ENCODE measurements at regions not wholly inside any gene's neighbourhood (a gene's known extent, or its start where the extent isn't known, plus 50 kb on each side); places are given as distances from the start of the nearest gene placed in this dataset.

DNA sequence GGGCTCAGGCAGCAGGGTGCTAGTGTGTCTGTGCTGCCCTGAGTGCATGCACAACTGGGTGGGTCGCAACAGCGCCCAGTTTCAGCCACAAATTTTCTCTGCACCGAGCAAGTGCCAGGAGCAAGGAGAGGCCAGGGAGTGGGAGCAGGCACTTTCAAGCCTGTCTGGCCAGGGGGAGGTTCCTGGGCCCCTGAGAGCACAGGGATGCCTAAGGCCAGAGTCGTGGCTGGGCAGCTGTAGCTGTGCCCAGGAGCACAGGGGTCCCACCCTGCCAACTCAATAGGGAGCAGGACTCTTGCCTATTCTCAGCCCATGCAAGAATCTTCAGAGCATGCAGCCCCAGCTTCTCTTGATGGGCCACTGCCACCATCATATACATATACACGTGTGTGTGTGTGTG lies 1577.4 kb downstream of the KCNT2 start:
- TF ChIP-seq, protein P1, sequence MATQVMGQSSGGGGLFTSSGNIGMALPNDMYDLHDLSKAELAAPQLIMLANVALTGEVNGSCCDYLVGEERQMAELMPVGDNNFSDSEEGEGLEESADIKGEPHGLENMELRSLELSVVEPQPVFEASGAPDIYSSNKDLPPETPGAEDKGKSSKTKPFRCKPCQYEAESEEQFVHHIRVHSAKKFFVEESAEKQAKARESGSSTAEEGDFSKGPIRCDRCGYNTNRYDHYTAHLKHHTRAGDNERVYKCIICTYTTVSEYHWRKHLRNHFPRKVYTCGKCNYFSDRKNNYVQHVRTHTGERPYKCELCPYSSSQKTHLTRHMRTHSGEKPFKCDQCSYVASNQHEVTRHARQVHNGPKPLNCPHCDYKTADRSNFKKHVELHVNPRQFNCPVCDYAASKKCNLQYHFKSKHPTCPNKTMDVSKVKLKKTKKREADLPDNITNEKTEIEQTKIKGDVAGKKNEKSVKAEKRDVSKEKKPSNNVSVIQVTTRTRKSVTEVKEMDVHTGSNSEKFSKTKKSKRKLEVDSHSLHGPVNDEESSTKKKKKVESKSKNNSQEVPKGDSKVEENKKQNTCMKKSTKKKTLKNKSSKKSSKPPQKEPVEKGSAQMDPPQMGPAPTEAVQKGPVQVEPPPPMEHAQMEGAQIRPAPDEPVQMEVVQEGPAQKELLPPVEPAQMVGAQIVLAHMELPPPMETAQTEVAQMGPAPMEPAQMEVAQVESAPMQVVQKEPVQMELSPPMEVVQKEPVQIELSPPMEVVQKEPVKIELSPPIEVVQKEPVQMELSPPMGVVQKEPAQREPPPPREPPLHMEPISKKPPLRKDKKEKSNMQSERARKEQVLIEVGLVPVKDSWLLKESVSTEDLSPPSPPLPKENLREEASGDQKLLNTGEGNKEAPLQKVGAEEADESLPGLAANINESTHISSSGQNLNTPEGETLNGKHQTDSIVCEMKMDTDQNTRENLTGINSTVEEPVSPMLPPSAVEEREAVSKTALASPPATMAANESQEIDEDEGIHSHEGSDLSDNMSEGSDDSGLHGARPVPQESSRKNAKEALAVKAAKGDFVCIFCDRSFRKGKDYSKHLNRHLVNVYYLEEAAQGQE (IDR thresholded peaks at IDR 0.05; ENCODE audit: insufficient read depth in 1 of 2, low read depth in 2 of 2, low read length in 2 of 2) = no peak
- TF ChIP-seq POLR2AphosphoS5 (IDR thresholded peaks at IDR 0.05; ENCODE audit: low read depth, low read length) (no peak), TAF1 (IDR thresholded peaks at IDR 0.05; ENCODE audit: borderline replicate concordance, insufficient read depth, low read length) (no peak), SIN3A (IDR thresholded peaks at IDR 0.05; ENCODE audit: borderline replicate concordance, insufficient read depth, low read length) (no peak)
